ENCODE measurements at regions not wholly inside any gene's neighbourhood (a gene's known extent, or its start where the extent isn't known, plus 50 kb on each side); places are given as distances from the start of the nearest gene placed in this dataset.

DNA sequence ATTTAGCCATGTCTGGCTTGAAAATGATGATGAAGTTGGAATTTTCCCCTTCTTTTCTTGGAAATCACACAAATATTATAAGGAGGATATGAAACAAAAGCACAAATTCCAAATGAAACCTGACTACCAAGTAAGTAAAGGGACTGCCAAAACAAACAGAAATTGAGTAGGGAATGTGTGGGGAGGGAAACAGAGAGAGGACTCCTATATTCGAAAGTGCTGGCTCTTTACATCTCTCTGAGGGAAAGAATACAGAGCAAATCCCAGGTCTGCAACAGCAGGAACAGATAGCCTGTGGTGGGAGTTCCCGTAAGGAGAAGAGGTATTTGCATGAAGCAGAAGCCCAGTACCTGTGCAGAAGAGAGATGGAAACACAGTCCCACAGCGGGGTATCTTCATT, 583.7 kb downstream of the EPM2A start:
- TF ChIP-seq ZNF274 (IDR thresholded peaks at IDR 0.05; ENCODE audit: low read depth, low read length), result no peak
- no peak for TF ChIP-seq SUZ12 (IDR thresholded peaks at IDR 0.05; ENCODE audit: extremely low read depth, insufficient read depth, insufficient read length)
- TF ChIP-seq YY1 (IDR thresholded peaks at IDR 0.05; ENCODE audit: insufficient read depth, insufficient read length), result no peak

Data from NT2/D1 (cell line).